ENCODE measurements at regions not wholly inside any gene's neighbourhood (a gene's known extent, or its start where the extent isn't known, plus 50 kb on each side); places are given as distances from the start of the nearest gene placed in this dataset.

DNA sequence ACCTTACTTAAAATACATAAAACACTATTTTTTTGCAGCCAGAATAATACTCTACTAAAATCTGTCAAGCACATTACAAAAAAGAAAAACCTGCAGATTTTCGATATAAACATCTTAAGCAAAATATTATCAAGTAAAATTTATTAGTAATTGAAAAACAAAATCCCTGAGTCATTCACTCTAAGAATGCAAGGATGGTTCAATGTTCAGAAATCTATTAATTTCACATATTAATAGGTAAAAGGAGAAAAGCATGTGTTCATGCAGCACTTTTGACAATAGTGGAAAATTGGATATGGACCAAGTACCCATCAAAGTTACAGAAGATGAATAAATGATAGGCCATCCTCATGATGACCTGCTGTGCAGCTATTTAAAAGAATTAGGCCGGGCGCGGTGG, 66.2 kb upstream of the OTOS start:
- TF ChIP-seq, protein P1, sequence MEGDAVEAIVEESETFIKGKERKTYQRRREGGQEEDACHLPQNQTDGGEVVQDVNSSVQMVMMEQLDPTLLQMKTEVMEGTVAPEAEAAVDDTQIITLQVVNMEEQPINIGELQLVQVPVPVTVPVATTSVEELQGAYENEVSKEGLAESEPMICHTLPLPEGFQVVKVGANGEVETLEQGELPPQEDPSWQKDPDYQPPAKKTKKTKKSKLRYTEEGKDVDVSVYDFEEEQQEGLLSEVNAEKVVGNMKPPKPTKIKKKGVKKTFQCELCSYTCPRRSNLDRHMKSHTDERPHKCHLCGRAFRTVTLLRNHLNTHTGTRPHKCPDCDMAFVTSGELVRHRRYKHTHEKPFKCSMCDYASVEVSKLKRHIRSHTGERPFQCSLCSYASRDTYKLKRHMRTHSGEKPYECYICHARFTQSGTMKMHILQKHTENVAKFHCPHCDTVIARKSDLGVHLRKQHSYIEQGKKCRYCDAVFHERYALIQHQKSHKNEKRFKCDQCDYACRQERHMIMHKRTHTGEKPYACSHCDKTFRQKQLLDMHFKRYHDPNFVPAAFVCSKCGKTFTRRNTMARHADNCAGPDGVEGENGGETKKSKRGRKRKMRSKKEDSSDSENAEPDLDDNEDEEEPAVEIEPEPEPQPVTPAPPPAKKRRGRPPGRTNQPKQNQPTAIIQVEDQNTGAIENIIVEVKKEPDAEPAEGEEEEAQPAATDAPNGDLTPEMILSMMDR (IDR thresholded peaks at IDR 0.05), result no peak
- TF ChIP-seq EZH2 (IDR thresholded peaks at IDR 0.05) (no peak), EZH2phosphoT487 (IDR thresholded peaks at IDR 0.05) (no peak)
